WTC11 (cell line): ENCODE measurements at regions not wholly inside any gene's neighbourhood (a gene's known extent, or its start where the extent isn't known, plus 50 kb on each side); places are given as distances from the start of the nearest gene placed in this dataset.
A peak's percentile ranks its signal among the peaks of the same experiment; 100 is the strongest.

ENCODE experiments used
- ATAC-seq: fragments of 200-7000 bp; cut with Tn5 transposase; 2 replicates; pipeline ENCODE4 v1.10.0; 2021; ENCODE audit warnings: mild to moderate bottlenecking, moderate library complexity
- CTCF ChIA-PET: fragments of 300-600 bp; sonication (Branson Sonifier 250); formaldehyde crosslinking; loops from one replicate; lab custom pipeline; 2021; ENCODE audit warnings: antibody characterized with exemption; lab: Charles Lee
- POLR2A ChIA-PET: fragments of 350-600 bp; sonication (Branson Sonifier 250); formaldehyde crosslinking; loops from one replicate; lab custom pipeline; 2021; ENCODE audit warnings: antibody characterized with exemption; lab: Charles Lee
- DNase-seq: peaks from one replicate; pipeline ENCODE4 v3.0.0; 2021; ENCODE audit warnings: low spot score
- H3K27ac Mint-ChIP-seq: 2 replicates; pipeline ENCODE4 v1.8.0; 2021; ENCODE audit warnings: mixed read lengths
- H3K27me3 Mint-ChIP-seq: 2 replicates; pipeline ENCODE4 v1.8.0; 2021; ENCODE audit warnings: low read depth, mild to moderate bottlenecking, moderate library complexity, mixed read lengths
- H3K36me3 Mint-ChIP-seq: 2 replicates; pipeline ENCODE4 v1.8.0; 2021; ENCODE audit warnings: mixed read lengths
- H3K4me1 Mint-ChIP-seq: 2 replicates; pipeline ENCODE4 v1.8.0; 2022; ENCODE audit warnings: mixed read lengths
- H3K4me3 Mint-ChIP-seq: 2 replicates; pipeline ENCODE4 v1.8.0; 2021; ENCODE audit warnings: mild to moderate bottlenecking, moderate library complexity, mixed read lengths
- H3K9me3 Mint-ChIP-seq: 2 replicates; pipeline ENCODE4 v1.8.0; 2021; ENCODE audit warnings: mixed read lengths
- ATF2 ChIP-seq: sonication (generic); formaldehyde crosslinking; IDR thresholded peaks from 2 replicates; pipeline ENCODE4 v1.8.1; 2022; ENCODE audit warnings: low read depth, missing genetic modification reagents, borderline replicate concordance
- ATF3 ChIP-seq: sonication (generic); formaldehyde crosslinking; conservative IDR thresholded peaks from 2 replicates; pipeline ENCODE4 v1.8.1; 2022; ENCODE audit warnings: mild to moderate bottlenecking, missing genetic modification reagents
- EMX1 ChIP-seq: fragments of 250-450 bp; sonication (Bioruptor Pico); IDR thresholded peaks from 2 replicates; pipeline ENCODE4 v1.8.0; 2021; ENCODE audit warnings: mild to moderate bottlenecking
- ETV6 ChIP-seq: sonication (generic); formaldehyde crosslinking; IDR thresholded peaks from 2 replicates; pipeline ENCODE4 v1.8.1; 2022; ENCODE audit warnings: mild to moderate bottlenecking, missing genetic modification reagents
- NFATC4 ChIP-seq: fragments of 250-450 bp; sonication (Bioruptor Pico); IDR thresholded peaks from 2 replicates; pipeline ENCODE4 v1.9.0; 2021; ENCODE audit warnings: mild to moderate bottlenecking
- NR2C2 ChIP-seq: sonication (generic); formaldehyde crosslinking; IDR thresholded peaks from 2 replicates; pipeline ENCODE4 v1.8.0; 2022; ENCODE audit warnings: mild to moderate bottlenecking, missing genetic modification reagents
- SMAD3 ChIP-seq: sonication (generic); formaldehyde crosslinking; IDR thresholded peaks from 2 replicates; pipeline ENCODE4 v1.8.0; 2022; ENCODE audit warnings: missing genetic modification reagents, mild to moderate bottlenecking, borderline replicate concordance
- TCF7 ChIP-seq: sonication (generic); formaldehyde crosslinking; IDR thresholded peaks from 2 replicates; pipeline ENCODE4 v1.8.0; 2022; ENCODE audit warnings: mild to moderate bottlenecking, low read depth, missing genetic modification reagents, moderate library complexity
- ZBTB43 ChIP-seq: sonication (generic); formaldehyde crosslinking; IDR thresholded peaks from 2 replicates; pipeline ENCODE4 v1.8.1; 2023; ENCODE audit warnings: mild to moderate bottlenecking, missing genetic modification reagents
- ZNF219 ChIP-seq: sonication (generic); formaldehyde crosslinking; IDR thresholded peaks from 2 replicates; pipeline ENCODE4 v1.8.0; 2023; ENCODE audit warnings: missing genetic modification reagents, mild to moderate bottlenecking, borderline replicate concordance
- ZNF512 ChIP-seq: sonication (generic); formaldehyde crosslinking; IDR thresholded peaks from 2 replicates; pipeline ENCODE4 v1.8.1; 2022; ENCODE audit warnings: missing genetic modification reagents, borderline replicate concordance
- TF ChIP-seq, protein P1 (sequence below): fragments of 250-450 bp; sonication (Bioruptor Pico); IDR thresholded peaks from 2 replicates; pipeline ENCODE4 v1.8.0; 2021; ENCODE audit warnings: mild to moderate bottlenecking
- TF ChIP-seq, protein P2 (sequence below): sonication (generic); formaldehyde crosslinking; IDR thresholded peaks from 2 replicates; pipeline ENCODE4 v1.8.1; 2023; ENCODE audit warnings: mild to moderate bottlenecking, missing genetic modification reagents, moderate library complexity
- TF ChIP-seq, protein P3 (sequence below): fragments of 250-450 bp; sonication (Bioruptor Pico); conservative IDR thresholded peaks from 2 replicates; pipeline ENCODE4 v1.9.0; 2021; ENCODE audit warnings: mild to moderate bottlenecking
- TF ChIP-seq, protein P4 (sequence below): sonication (generic); formaldehyde crosslinking; IDR thresholded peaks from 2 replicates; pipeline ENCODE4 v1.8.0; 2023; ENCODE audit warnings: missing genetic modification reagents

GRCh38 chr3:152719264-152719663, 115.7 kb upstream of the P2RY1 start (continued):
- TF ChIP-seq SMAD3 (CRISPR knock-in tag) (no peak), NFATC4 (no peak)

- peak; percentile 95 for ATAC-seq
- Mint-ChIP-seq H3K4me3 (no peak overlapping the region; the same call in 1 of the 2 replicates), H3K27me3 (no peaks in the 10 kb centered on the region), H3K9me3 (peaks cover 19% of the 10 kb centered on the region), H3K4me1 (peaks cover 29% of the 10 kb centered on the region), H3K36me3 (peaks cover 17% of the 10 kb centered on the region), H3K27ac (peak overlapping the region; percentile 88)
- TF ChIP-seq NR2C2 (CRISPR knock-in tag) (no peak), ETV6 (CRISPR knock-in tag) (peak; percentile 38; the same call in 1 of the 2 replicates)
- POLR2A ChIA-PET: no interaction called here
- no peak for DNase-seq
- CTCF ChIA-PET: interaction anchor here (1.4 kb wide), 1 partner anchor 114 kb away, joined by 4 read pairs; the partner anchor contains the start of gene P2RY1
These were observed 113.8 kb upstream of the P2RY1 start for GRCh38 chr3:152720951-152721718.

DNA sequence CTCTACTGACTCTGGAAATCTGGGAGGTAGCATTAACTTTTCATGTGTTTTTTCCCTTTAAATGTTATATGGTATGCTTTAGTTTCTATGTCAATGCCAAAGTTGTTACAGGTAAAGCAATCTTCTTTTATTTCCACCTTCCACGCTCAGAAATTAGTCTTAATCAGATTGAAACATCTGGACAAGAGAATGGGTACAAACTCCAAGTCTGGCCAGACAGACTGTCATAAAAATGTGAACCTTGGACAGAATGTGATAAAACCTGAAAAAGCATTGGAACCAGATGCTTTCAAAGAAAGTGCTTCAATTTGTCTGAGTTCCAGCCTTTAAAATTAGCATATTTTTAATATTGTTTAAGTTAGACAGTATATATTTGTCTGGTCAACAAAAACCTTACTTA, 110.7 kb upstream of the P2RY1 start:
- ChIA-PET POLR2A (no interaction called here), CTCF (no interaction called here)
- H3K27ac Mint-ChIP-seq: no peak overlapping the region
- H3K4me1 Mint-ChIP-seq: peaks cover 22% of the 10 kb centered on the region
- no peak for ATAC-seq
- no peak for DNase-seq
- TF ChIP-seq ATF2: no peak
- no peak for TF ChIP-seq ZNF219 (CRISPR knock-in tag)
- no peak for TF ChIP-seq EMX1
- TF ChIP-seq SMAD3 (CRISPR knock-in tag): no peak
- no peak for TF ChIP-seq ATF3 (CRISPR knock-in tag)
- TF ChIP-seq, protein P1, sequence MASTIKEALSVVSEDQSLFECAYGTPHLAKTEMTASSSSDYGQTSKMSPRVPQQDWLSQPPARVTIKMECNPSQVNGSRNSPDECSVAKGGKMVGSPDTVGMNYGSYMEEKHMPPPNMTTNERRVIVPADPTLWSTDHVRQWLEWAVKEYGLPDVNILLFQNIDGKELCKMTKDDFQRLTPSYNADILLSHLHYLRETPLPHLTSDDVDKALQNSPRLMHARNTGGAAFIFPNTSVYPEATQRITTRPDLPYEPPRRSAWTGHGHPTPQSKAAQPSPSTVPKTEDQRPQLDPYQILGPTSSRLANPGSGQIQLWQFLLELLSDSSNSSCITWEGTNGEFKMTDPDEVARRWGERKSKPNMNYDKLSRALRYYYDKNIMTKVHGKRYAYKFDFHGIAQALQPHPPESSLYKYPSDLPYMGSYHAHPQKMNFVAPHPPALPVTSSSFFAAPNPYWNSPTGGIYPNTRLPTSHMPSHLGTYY (CRISPR knock-in tag): no peak
- TF ChIP-seq, protein P2, sequence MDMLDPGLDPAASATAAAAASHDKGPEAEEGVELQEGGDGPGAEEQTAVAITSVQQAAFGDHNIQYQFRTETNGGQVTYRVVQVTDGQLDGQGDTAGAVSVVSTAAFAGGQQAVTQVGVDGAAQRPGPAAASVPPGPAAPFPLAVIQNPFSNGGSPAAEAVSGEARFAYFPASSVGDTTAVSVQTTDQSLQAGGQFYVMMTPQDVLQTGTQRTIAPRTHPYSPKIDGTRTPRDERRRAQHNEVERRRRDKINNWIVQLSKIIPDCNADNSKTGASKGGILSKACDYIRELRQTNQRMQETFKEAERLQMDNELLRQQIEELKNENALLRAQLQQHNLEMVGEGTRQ (CRISPR knock-in tag): no peak
- H3K36me3 Mint-ChIP-seq: peaks cover 17% of the 10 kb centered on the region
- H3K9me3 Mint-ChIP-seq: peaks cover 25% of the 10 kb centered on the region
- peaks cover 2% of the 10 kb centered on the region; the same call in 1 of the 2 replicates for H3K27me3 Mint-ChIP-seq
- no peak overlapping the region for H3K4me3 Mint-ChIP-seq

DNA sequence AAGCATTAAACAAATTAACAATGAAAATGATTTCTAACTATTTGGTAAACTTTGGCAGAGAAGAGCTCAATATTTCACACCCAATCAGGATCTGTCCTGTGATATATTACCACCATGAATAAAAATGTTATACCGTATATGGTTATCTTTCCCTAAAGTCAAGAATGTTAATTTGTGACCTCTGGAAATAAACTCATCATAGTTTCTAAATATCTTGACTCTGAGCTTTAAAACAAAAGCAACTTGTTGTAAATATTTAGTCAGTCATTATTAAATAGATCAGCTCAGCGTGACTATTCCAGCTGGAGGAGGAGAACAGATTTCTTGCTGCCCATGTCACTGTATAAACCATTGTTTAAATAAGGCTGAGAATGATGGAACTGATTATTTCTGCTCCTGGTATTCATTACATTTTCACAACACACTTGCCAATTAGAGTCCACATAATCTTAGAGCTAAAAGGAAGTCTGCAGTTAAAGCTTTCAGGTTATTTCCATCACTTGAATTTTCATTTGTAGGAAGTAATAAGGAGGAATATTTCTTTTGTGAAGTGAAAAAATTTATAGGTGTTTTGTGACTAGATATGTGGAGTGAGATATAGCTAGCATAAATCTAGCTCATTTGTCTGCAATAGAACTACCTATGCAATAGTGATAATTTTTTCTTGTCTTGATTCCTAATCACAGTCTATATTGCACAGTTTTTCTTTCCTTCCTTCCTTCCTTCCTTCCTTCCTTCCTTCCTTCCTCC, 106.5 kb upstream of the P2RY1 start:
- no peaks in the 10 kb centered on the region for H3K36me3 Mint-ChIP-seq
- ATAC-seq: no peak
- CTCF ChIA-PET: no interaction called here
- TF ChIP-seq ZNF512 (CRISPR knock-in tag) (no peak), ZBTB43 (CRISPR knock-in tag) (no peak), TCF7 (no peak)
- TF ChIP-seq, protein P3, sequence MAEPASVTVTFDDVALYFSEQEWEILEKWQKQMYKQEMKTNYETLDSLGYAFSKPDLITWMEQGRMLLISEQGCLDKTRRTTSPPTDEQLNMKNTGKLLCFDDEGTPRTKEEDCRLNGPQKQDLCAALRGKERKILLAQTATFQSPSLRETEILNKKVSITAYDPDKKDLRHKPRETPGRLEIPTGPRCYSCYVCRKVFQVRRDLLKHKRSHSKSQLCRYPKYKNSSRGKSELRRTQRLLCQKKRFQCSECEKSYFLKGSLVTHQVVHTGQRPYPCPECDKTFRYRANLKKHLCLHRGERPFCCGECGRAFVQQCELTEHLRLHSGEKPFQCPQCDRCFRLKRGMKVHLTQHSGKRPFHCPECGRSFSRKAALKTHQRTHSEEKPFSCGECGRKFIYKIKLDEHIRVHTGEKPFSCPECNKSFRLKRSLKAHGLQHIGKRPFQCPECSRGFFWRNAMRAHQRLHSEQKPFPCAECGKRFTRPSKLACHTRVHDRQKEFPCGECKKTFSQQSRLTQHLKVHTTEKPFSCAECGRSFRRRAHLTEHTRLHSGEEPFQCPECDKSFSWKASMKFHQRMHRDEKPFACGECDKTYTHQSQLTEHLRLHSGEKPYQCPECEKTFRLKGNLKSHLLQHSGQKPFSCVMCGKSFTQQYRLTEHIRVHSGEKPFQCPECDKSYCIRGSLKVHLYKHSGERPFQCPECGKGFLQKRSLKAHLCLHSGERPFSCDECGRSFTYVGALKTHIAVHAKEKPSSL (CRISPR knock-in tag): no peak
- TF ChIP-seq, protein P4, sequence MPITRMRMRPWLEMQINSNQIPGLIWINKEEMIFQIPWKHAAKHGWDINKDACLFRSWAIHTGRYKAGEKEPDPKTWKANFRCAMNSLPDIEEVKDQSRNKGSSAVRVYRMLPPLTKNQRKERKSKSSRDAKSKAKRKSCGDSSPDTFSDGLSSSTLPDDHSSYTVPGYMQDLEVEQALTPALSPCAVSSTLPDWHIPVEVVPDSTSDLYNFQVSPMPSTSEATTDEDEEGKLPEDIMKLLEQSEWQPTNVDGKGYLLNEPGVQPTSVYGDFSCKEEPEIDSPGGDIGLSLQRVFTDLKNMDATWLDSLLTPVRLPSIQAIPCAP: no peak

More for the DNA sequence above, 106.5 kb upstream of the P2RY1 start:
- Mint-ChIP-seq H3K9me3 (peaks cover 8% of the 10 kb centered on the region), H3K27me3 (peaks cover 2% of the 10 kb centered on the region; the same call in 1 of the 2 replicates), H3K4me3 (no peak overlapping the region), H3K27ac (no peak overlapping the region), H3K4me1 (no peaks in the 10 kb centered on the region)
- POLR2A ChIA-PET: no interaction called here
- no peak for DNase-seq
